ENCODE measurements at regions not wholly inside any gene's neighbourhood (a gene's known extent, or its start where the extent isn't known, plus 50 kb on each side); places are given as distances from the start of the nearest gene placed in this dataset.
A peak's percentile ranks its signal among the peaks of the same experiment; 100 is the strongest.

DNA sequence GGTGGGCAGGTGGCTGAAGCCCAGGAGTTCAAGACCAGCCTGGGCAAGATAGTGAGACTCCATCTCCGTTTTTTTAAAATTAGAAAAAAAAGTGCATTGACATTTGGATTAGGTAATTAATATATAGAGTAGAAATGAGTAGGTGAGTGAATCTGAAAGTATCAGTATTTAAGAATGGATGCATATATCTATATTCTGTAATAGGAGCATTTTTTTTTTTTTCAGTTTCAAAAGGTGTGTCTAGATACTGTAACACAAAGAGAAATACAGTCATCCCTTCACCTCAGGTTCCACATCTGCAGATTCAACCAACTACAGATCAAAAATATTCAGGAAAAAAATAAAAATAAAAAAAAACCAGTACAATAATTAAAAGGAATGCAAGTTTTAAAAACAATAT is 50.8 kb downstream of the RBM27 start:
- Histone ChIP-seq H3K4me3 (no peak overlapping the region), H3K9me3 (ENCODE audit: low read depth) (no peaks in the 10 kb centered on the region), H3K27ac (no peak overlapping the region), H3K27me3 (no peaks in the 10 kb centered on the region), H3K4me1 (ENCODE audit: low read depth) (no peaks in the 10 kb centered on the region), H3K36me3 (peaks cover 42% of the 10 kb centered on the region)
- no peak for DNase-seq (ENCODE audit: low read depth in 1 of 2, low spot score in 1 of 2)
- TF ChIP-seq, protein P1, sequence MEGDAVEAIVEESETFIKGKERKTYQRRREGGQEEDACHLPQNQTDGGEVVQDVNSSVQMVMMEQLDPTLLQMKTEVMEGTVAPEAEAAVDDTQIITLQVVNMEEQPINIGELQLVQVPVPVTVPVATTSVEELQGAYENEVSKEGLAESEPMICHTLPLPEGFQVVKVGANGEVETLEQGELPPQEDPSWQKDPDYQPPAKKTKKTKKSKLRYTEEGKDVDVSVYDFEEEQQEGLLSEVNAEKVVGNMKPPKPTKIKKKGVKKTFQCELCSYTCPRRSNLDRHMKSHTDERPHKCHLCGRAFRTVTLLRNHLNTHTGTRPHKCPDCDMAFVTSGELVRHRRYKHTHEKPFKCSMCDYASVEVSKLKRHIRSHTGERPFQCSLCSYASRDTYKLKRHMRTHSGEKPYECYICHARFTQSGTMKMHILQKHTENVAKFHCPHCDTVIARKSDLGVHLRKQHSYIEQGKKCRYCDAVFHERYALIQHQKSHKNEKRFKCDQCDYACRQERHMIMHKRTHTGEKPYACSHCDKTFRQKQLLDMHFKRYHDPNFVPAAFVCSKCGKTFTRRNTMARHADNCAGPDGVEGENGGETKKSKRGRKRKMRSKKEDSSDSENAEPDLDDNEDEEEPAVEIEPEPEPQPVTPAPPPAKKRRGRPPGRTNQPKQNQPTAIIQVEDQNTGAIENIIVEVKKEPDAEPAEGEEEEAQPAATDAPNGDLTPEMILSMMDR (IDR thresholded peaks at IDR 0.05; ENCODE audit: low read depth, low read length) = no peak

DNA sequence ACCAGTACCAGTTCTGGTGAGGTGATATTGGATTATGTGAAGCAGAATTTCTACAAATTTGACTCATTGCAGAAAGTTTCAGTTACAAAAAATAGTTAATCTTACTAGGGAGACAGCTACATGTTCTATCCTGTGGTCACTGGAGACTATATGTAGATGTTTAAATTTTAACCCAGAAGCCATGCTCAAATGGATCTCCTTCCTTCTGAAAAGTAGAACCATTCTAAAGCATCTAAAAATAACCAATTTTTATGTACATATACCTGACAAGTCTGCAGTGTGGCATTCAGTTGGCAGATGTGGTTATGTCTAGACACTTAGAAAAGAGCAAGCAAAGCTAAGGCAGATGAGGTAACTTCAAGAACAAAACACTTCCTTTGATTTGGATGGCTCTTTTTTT is 65.5 kb upstream of the POU4F3 start:
- H3K27me3 ChIP-seq = no peaks in the 10 kb centered on the region
- peaks cover 70% of the 10 kb centered on the region for H3K36me3 ChIP-seq
- no peaks in the 10 kb centered on the region for H3K9me3 ChIP-seq (ENCODE audit: low read depth)
- no peak overlapping the region for H3K4me3 ChIP-seq
- H3K27ac ChIP-seq = no peak overlapping the region
- no peaks in the 10 kb centered on the region for H3K4me1 ChIP-seq (ENCODE audit: low read depth)
- TF ChIP-seq, protein P1 (IDR thresholded peaks at IDR 0.05; ENCODE audit: low read depth, low read length) = no peak
- no peak for DNase-seq (ENCODE audit: low read depth in 1 of 2, low spot score in 1 of 2)

GRCh38 chr5:146283344-146283761 is 55.3 kb upstream of the POU4F3 start:
- Histone ChIP-seq H3K4me3 (no peak overlapping the region), H3K27me3 (no peaks in the 10 kb centered on the region), H3K36me3 (peaks cover 30% of the 10 kb centered on the region), H3K9me3 (ENCODE audit: low read depth) (no peaks in the 10 kb centered on the region), H3K4me1 (ENCODE audit: low read depth) (peaks cover 8% of the 10 kb centered on the region), H3K27ac (peak overlapping the region; percentile 59)
- peak in 1 of 2 donors; percentile 84 for DNase-seq (ENCODE audit: low read depth in 1 of 2, low spot score in 1 of 2)
- TF ChIP-seq, protein P1 (IDR thresholded peaks at IDR 0.05; ENCODE audit: low read depth, low read length) = no peak

GRCh38 chr5:146284016-146284415 is 54.6 kb upstream of the POU4F3 start:
- Histone ChIP-seq H3K27me3 (no peaks in the 10 kb centered on the region), H3K36me3 (peaks cover 28% of the 10 kb centered on the region), H3K9me3 (ENCODE audit: low read depth) (no peaks in the 10 kb centered on the region), H3K4me3 (no peak overlapping the region), H3K27ac (peak overlapping the region; percentile 59), H3K4me1 (ENCODE audit: low read depth) (peaks cover 8% of the 10 kb centered on the region)
- no peak for DNase-seq (ENCODE audit: low read depth in 1 of 2, low spot score in 1 of 2)
- TF ChIP-seq, protein P1 (IDR thresholded peaks at IDR 0.05; ENCODE audit: low read depth, low read length) = no peak

All from cardiac muscle cell (in vitro differentiated cells and primary cell).